SH-SY5Y (cell line): ENCODE measurements at regions not wholly inside any gene's neighbourhood (a gene's known extent, or its start where the extent isn't known, plus 50 kb on each side); places are given as distances from the start of the nearest gene placed in this dataset.

Experiments used
- GATA2 ChIP-seq: IDR thresholded peaks from 2 replicates; pipeline ENCODE4 v1.6.1; 2011; ENCODE audit warnings: mild to moderate bottlenecking, low read depth, low read length
- GATA3 ChIP-seq: IDR thresholded peaks from 2 replicates; pipeline ENCODE4 v1.6.1; 2011; ENCODE audit warnings: low read depth, mild to moderate bottlenecking, low read length, moderate library complexity

- TF ChIP-seq GATA2 (no peak), GATA3 (no peak)
Observed at GRCh38 chr2:173797586-173798263, 167.4 kb downstream of the SP3 start.
